WTC11 (cell line): ENCODE measurements at regions not wholly inside any gene's neighbourhood (a gene's known extent, or its start where the extent isn't known, plus 50 kb on each side); places are given as distances from the start of the nearest gene placed in this dataset.
"Not testable (repeated sequence)": the region's sequence is repeated elsewhere in the genome, so short reads cannot be mapped to it uniquely, and the experiment has no call there.

ENCODE experiments used
- CREM ChIP-seq: sonication (generic); formaldehyde crosslinking; IDR thresholded peaks from 2 replicates; pipeline ENCODE4 v1.8.1; 2022; ENCODE audit warnings: mild to moderate bottlenecking, missing genetic modification reagents, moderate library complexity
- CTCF ChIP-seq: fragments of 200-600 bp; IDR thresholded peaks from 2 replicates; pipeline ENCODE4 v1.8.0; 2022; ENCODE audit warnings: antibody characterized with exemption
- ESRRA ChIP-seq: sonication (generic); formaldehyde crosslinking; IDR thresholded peaks from 2 replicates; pipeline ENCODE4 v1.8.1; 2022; ENCODE audit warnings: mild to moderate bottlenecking, missing genetic modification reagents, borderline replicate concordance
- GABPB1 ChIP-seq: sonication (generic); formaldehyde crosslinking; IDR thresholded peaks from 2 replicates; pipeline ENCODE4 v1.8.1; 2023; ENCODE audit warnings: mild to moderate bottlenecking, missing genetic modification reagents
- MAX ChIP-seq: sonication (generic); formaldehyde crosslinking; IDR thresholded peaks from 2 replicates; pipeline ENCODE4 v1.8.0; 2022; ENCODE audit warnings: mild to moderate bottlenecking, missing genetic modification reagents
- SP1 ChIP-seq: sonication (generic); formaldehyde crosslinking; conservative IDR thresholded peaks from 2 replicates; pipeline ENCODE4 v1.8.1; 2022; ENCODE audit warnings: missing genetic modification reagents
- ZBTB21 ChIP-seq: sonication (generic); formaldehyde crosslinking; IDR thresholded peaks from 2 replicates; pipeline ENCODE4 v1.8.1; 2023; ENCODE audit warnings: mild to moderate bottlenecking, missing genetic modification reagents, borderline replicate concordance
- ZNF138 ChIP-seq: sonication (generic); formaldehyde crosslinking; conservative IDR thresholded peaks from 2 replicates; pipeline ENCODE4 v1.8.1; 2022; ENCODE audit warnings: mild to moderate bottlenecking, moderate library complexity, missing genetic modification reagents

GRCh38 chr2:110371633-110372032 lies 101.0 kb downstream of the LIMS4 start:
- not testable (repeated sequence) for TF ChIP-seq CTCF; ZBTB21; MAX (CRISPR knock-in tag); CREM; SP1 (CRISPR knock-in tag); ZNF138 (CRISPR knock-in tag); GABPB1 (CRISPR knock-in tag); ESRRA (CRISPR knock-in tag)
